Loucy (cell line): ENCODE measurements at regions not wholly inside any gene's neighbourhood (a gene's known extent, or its start where the extent isn't known, plus 50 kb on each side); places are given as distances from the start of the nearest gene placed in this dataset.

Source experiments
- H2AFZ ChIP-seq: fragments of 200-600 bp; sonication (generic); 2 replicates; pipeline ENCODE4 v1.6.0; 2016; ENCODE audit warnings: antibody characterized with exemption, mild to moderate bottlenecking, low read length, moderate library complexity
- H3F3A ChIP-seq: fragments of 200-600 bp; 2 replicates; pipeline ENCODE4 v1.6.0; 2016; ENCODE audit warnings: antibody characterized with exemption, low read depth, mild to moderate bottlenecking
- H3K27me3 ChIP-seq: fragments of 200-600 bp; sonication (generic); 2 replicates; pipeline ENCODE4 v1.6.1; 2014; ENCODE audit warnings: low read length, mild to moderate bottlenecking; ENCODE audit not compliant: insufficient read depth, poor library complexity, severe bottlenecking
- H3K36me3 ChIP-seq: fragments of 200-600 bp; sonication (generic); 2 replicates; pipeline ENCODE4 v1.6.1; 2016; ENCODE audit warnings: low read length; ENCODE audit not compliant: insufficient read depth
- H3K4me1 ChIP-seq: fragments of 200-600 bp; sonication (generic); 2 replicates; pipeline ENCODE4 v1.5.1; 2014; ENCODE audit warnings: low read length, mild to moderate bottlenecking; ENCODE audit not compliant: insufficient read depth, poor library complexity, severe bottlenecking
- H3K4me2 ChIP-seq: fragments of 200-600 bp; sonication (generic); 2 replicates; pipeline ENCODE4 v1.6.0; 2014; ENCODE audit warnings: antibody characterized with exemption, low read length, low read depth, mild to moderate bottlenecking; ENCODE audit not compliant: poor library complexity, severe bottlenecking
- H3K4me3 ChIP-seq: fragments of 200-600 bp; sonication (generic); 2 replicates; pipeline ENCODE4 v1.5.1; 2014; ENCODE audit warnings: low read length, mild to moderate bottlenecking, mixed read lengths; ENCODE audit not compliant: poor library complexity, severe bottlenecking
- H3K79me2 ChIP-seq: fragments of 200-600 bp; sonication (generic); 2 replicates; pipeline ENCODE4 v1.6.1; 2014; ENCODE audit warnings: low read length; ENCODE audit not compliant: insufficient read depth
- H3K9ac ChIP-seq: fragments of 200-600 bp; sonication (generic); 2 replicates; pipeline ENCODE4 v1.6.0; 2014; ENCODE audit warnings: mild to moderate bottlenecking, low read depth, low read length, moderate library complexity; ENCODE audit not compliant: poor library complexity, severe bottlenecking
- H3K9me2 ChIP-seq: fragments of 200-600 bp; sonication (generic); replicated peaks from 2 replicates; pipeline ENCODE4 v1.6.1; 2016; ENCODE audit warnings: low read depth, low read length, mixed read lengths
- H3K9me3 ChIP-seq: fragments of 200-600 bp; sonication (generic); 2 replicates; pipeline ENCODE4 v1.6.1; 2014; ENCODE audit warnings: mild to moderate bottlenecking, antibody characterized with exemption, low read length, low read depth; ENCODE audit not compliant: insufficient read depth
- H4K20me1 ChIP-seq: fragments of 200-600 bp; sonication (generic); 2 replicates; pipeline ENCODE4 v1.6.0; 2014; ENCODE audit warnings: antibody characterized with exemption, low read length, mild to moderate bottlenecking; ENCODE audit not compliant: insufficient read depth, poor library complexity, severe bottlenecking
- EZH2phosphoT487 ChIP-seq: fragments of 200-600 bp; IDR thresholded peaks from 2 replicates; pipeline ENCODE4 v1.6.1; 2018; ENCODE audit warnings: antibody characterized with exemption, mild to moderate bottlenecking, moderate library complexity, borderline replicate concordance
- TF ChIP-seq, protein P1 (sequence below): fragments of 200-600 bp; sonication (generic); conservative IDR thresholded peaks from 2 replicates; pipeline ENCODE4 v1.5.1; 2014; ENCODE audit warnings: mild to moderate bottlenecking, antibody characterized with exemption, low read length

DNA sequence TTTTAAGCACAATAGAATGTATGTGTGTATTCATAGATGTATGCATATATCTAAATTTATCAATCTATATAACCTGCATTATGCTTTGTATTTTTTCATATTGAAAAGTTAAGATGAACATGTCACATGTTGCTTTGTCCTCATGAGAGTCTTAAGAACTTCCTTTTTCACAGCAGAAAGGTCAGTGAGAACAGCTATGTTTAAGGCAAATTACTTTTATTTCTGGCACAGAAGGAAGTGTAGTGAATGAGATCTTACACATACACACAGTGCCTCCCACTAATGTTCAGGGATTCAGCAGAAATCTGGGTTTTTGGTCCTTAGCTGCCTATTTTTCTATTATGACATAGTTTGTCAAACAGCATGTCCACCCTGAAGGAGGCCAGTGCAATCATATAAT is 134.8 kb downstream of the TMEM26 start:
- TF ChIP-seq, protein P1, sequence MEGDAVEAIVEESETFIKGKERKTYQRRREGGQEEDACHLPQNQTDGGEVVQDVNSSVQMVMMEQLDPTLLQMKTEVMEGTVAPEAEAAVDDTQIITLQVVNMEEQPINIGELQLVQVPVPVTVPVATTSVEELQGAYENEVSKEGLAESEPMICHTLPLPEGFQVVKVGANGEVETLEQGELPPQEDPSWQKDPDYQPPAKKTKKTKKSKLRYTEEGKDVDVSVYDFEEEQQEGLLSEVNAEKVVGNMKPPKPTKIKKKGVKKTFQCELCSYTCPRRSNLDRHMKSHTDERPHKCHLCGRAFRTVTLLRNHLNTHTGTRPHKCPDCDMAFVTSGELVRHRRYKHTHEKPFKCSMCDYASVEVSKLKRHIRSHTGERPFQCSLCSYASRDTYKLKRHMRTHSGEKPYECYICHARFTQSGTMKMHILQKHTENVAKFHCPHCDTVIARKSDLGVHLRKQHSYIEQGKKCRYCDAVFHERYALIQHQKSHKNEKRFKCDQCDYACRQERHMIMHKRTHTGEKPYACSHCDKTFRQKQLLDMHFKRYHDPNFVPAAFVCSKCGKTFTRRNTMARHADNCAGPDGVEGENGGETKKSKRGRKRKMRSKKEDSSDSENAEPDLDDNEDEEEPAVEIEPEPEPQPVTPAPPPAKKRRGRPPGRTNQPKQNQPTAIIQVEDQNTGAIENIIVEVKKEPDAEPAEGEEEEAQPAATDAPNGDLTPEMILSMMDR, result no peak
- no peak for TF ChIP-seq EZH2phosphoT487
- no peaks in the 10 kb centered on the region for H3K9me3 ChIP-seq
- H3K9ac ChIP-seq, result no peak overlapping the region
- H3K9me2 ChIP-seq, result no peaks in the 10 kb centered on the region
- peaks cover 15% of the 10 kb centered on the region for H3K4me1 ChIP-seq
- H2AFZ ChIP-seq, result no peak overlapping the region
- no peaks in the 10 kb centered on the region for H3K36me3 ChIP-seq
- no peaks in the 10 kb centered on the region for H3K79me2 ChIP-seq
- H4K20me1 ChIP-seq, result no peaks in the 10 kb centered on the region
- H3K4me2 ChIP-seq, result no peak overlapping the region
- no peaks in the 10 kb centered on the region for H3K27me3 ChIP-seq
- H3K4me3 ChIP-seq, result no peak overlapping the region
- no peaks in the 10 kb centered on the region for H3F3A ChIP-seq

DNA sequence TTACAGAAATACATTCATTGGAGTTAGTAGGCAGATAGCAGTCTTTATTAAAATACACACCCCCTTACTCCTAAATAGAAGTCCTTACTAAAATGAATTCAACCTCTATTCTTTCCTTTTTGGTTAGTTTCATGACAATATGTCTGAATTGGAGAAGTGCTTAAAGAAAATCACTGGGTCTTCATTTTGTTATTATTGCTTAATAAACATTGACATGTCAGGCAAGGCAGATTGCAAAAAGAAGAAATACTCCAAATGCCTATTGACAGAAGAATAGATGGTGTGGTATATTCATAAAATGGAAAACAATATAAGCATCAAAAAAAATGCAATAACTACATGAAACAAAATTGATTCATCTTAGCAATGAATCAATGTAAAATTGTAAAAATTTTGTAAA is 135.5 kb downstream of the TMEM26 start:
- H4K20me1 ChIP-seq, result no peaks in the 10 kb centered on the region
- H3K79me2 ChIP-seq, result no peaks in the 10 kb centered on the region
- H3K36me3 ChIP-seq, result no peaks in the 10 kb centered on the region
- no peak for TF ChIP-seq EZH2phosphoT487
- TF ChIP-seq, protein P1, result no peak
- no peaks in the 10 kb centered on the region for H3K27me3 ChIP-seq
- H3K9me3 ChIP-seq, result no peaks in the 10 kb centered on the region
- H3K4me2 ChIP-seq, result no peak overlapping the region
- no peaks in the 10 kb centered on the region for H3K9me2 ChIP-seq
- no peak overlapping the region for H3K4me3 ChIP-seq
- H3F3A ChIP-seq, result no peaks in the 10 kb centered on the region
- H3K4me1 ChIP-seq, result peaks cover 18% of the 10 kb centered on the region
- no peak overlapping the region for H2AFZ ChIP-seq
- H3K9ac ChIP-seq, result no peak overlapping the region

DNA sequence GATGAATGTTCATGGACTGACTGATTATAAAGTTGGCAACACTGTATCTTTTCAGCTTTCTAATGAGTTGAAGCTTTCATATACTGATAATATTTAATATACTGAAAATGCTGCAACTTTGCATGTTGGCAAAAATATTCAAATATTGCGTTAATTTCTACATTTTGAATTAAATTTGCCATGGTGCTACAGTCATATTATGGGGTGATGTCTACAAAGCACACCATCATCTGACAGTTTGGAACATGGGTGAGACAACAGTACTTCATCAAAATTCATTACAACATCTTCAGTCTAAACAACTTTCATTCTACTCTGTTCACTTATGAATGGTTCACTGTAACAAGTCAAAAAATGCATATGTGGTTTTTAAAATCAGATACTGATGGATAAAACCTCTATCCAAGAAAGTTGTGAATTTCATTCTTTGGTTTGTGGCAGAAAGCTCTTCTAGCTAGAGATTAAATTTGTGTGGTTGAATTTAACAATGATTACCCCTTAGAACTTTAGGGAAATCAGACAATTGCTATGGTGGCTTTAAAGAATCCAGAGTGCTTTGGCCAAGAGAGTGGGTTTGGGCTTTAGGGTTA is 136.4 kb downstream of the TMEM26 start:
- H4K20me1 ChIP-seq, result no peaks in the 10 kb centered on the region
- H3K27me3 ChIP-seq, result no peaks in the 10 kb centered on the region
- H3K9me3 ChIP-seq, result no peaks in the 10 kb centered on the region
- peaks cover 18% of the 10 kb centered on the region for H3K4me1 ChIP-seq
- no peaks in the 10 kb centered on the region for H3K9me2 ChIP-seq
- H3K79me2 ChIP-seq, result no peaks in the 10 kb centered on the region
- TF ChIP-seq, protein P1, result no peak
- TF ChIP-seq EZH2phosphoT487, result no peak
- H3F3A ChIP-seq, result no peaks in the 10 kb centered on the region
- H3K36me3 ChIP-seq, result no peaks in the 10 kb centered on the region
- no peak overlapping the region for H3K4me2 ChIP-seq
- H2AFZ ChIP-seq, result no peak overlapping the region
- no peak overlapping the region for H3K9ac ChIP-seq
- no peak overlapping the region for H3K4me3 ChIP-seq
